GM21529 (cell line): ENCODE measurements at regions not wholly inside any gene's neighbourhood (a gene's known extent, or its start where the extent isn't known, plus 50 kb on each side); places are given as distances from the start of the nearest gene placed in this dataset.
A peak's percentile ranks its signal among the peaks of the same experiment; 100 is the strongest.
"Not testable (repeated sequence)": the region's sequence is repeated elsewhere in the genome, so short reads cannot be mapped to it uniquely, and the experiment has no call there.

Source experiments
- ATAC-seq: cut with Tn5 transposase; IDR thresholded peaks from one replicate; pipeline ENCODE4 v1.9.1; 2021; ENCODE audit not compliant: unreplicated experiment

DNA sequence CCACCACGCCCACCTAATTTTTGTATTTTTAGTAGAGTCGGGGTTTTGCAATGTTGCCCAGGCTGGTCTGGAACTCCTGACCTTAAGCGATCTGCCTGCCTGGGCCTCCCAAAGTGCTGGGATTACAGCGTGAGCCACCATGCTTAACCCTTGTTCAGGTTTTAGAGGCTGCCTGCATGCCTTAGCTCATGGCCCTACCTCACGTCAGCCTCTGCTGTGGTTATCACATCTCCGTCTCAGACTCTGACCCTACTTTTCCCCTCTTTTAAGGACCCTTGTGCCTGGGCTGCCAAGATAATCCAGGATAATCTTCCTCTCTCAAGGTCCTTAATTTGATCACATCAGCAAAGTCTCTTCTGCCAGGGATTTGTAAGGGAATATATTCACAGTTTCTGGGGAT lies 98.2 kb upstream of the PMAIP1 start:
- ATAC-seq, result no peak

- no peak for ATAC-seq
Measured at GRCh38 chr18:59800897-59801296, 98.9 kb upstream of the PMAIP1 start.

- ATAC-seq, result no peak
Measured at GRCh38 chr18:59799383-59800015, 100.3 kb upstream of the PMAIP1 start.

GRCh38 chr18:59795882-59796281 lies 98.7 kb upstream of the CCBE1 start:
- ATAC-seq, result no peak

DNA sequence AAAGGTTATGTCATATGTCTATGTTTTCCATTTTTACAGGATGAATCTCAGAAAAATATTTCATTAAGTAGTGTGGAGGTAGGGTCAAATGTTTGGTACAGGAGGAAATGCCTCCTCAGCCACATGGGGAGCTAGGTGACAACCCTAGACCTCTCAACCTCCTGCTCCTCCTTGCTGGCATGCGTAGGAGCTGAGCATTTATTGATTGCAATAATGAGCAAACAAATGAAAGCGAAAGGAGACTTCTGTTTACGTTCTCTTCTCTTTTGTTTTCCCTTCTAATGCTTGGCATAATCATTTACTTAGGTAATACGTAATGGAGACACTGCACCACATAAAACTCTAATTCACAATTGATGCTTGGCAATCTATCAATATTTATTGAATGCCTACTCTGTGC lies 95.1 kb upstream of the CCBE1 start:
- ATAC-seq, result no peak

- ATAC-seq, result not testable (repeated sequence)
Measured at GRCh38 chr18:59790346-59790936, 93.2 kb upstream of the CCBE1 start.

- ATAC-seq, result no peak
Measured at GRCh38 chr18:59788791-59789106, 91.5 kb upstream of the CCBE1 start.

GRCh38 chr18:59787998-59788790 lies 91.0 kb upstream of the CCBE1 start:
- ATAC-seq, result no peak

DNA sequence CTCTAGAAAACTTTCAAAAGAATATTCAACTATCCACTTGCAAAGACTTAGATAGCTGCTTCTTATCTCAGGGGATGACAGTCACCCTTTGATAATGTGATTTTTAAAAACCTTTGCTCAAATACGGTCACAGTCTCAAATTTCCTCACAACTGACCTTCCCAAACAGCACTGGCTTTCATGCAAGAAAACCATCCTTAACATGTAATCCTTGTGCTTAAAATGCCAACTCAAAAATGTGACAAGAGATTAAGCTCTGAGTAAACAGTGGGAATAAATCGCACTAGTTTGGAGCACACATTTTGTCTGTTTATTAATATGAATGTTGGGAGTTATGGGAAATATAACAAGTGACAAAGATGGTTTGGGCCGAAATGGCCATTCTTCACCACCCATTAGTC lies 87.5 kb upstream of the CCBE1 start:
- no peak for ATAC-seq

DNA sequence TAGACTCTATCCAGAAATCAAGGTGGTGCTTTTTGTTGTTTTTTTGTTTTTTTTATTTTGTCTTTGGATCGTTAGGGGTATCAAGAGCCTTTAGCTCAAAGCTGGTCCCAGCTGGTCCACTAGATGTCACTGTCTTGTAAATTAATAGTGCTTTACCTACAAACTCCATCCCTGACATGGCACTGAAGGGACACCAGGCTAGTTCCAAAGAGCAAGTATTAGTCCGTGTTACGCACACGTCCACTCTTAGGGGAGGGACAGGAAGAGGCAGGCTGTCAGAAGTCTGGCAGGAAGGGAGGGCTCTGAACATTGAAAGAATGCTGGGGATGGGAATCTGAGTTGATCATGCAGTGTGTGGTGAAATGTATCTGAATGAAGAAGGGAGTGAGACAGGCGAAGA lies 85.9 kb upstream of the CCBE1 start:
- peak; percentile 96 for ATAC-seq

GRCh38 chr18:59779979-59780378 lies 82.8 kb upstream of the CCBE1 start:
- no peak for ATAC-seq

GRCh38 chr18:59778434-59778833 lies 81.2 kb upstream of the CCBE1 start:
- no peak for ATAC-seq

- no peak for ATAC-seq
Measured at GRCh38 chr18:59777636-59778035, 80.4 kb upstream of the CCBE1 start.

DNA sequence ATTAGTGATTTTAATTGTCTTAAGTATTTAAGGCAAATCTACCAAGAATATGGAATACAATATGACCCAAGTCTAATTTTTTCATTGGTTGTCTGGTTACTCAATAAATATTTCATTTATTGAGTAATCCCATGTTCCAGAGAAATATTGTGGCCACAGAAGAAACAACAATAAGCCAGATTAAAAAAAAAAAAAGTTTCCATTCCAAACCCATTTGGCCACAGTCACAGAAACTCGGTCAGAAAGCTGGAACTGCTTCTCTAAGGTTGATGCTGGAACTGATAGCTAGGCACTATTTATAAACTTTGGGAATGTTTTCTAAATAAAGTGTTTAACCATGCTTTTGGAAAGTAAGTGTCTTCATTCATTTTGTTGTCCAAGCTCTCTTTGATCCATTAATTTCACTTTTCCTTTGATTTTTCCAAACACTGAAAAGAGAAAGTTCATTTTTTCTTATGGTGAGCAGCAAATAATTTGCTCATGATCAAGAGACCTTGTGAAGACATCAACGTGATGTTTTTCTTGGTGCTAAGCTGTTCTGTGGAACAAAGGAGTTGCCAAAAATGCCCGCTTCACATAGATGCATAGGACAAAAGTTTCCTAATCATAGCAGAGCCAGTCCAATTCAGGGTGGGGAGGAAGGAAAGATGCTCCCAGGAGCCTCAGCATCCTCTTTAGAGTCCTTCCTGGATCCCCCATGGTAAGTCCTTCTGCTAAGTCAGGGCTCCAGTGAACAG lies 72.1 kb upstream of the CCBE1 start:
- ATAC-seq, result no peak

- ATAC-seq, result no peak
Measured at GRCh38 chr18:59768409-59768808, 71.2 kb upstream of the CCBE1 start.

GRCh38 chr18:59767732-59768131 lies 70.5 kb upstream of the CCBE1 start:
- ATAC-seq, result no peak

DNA sequence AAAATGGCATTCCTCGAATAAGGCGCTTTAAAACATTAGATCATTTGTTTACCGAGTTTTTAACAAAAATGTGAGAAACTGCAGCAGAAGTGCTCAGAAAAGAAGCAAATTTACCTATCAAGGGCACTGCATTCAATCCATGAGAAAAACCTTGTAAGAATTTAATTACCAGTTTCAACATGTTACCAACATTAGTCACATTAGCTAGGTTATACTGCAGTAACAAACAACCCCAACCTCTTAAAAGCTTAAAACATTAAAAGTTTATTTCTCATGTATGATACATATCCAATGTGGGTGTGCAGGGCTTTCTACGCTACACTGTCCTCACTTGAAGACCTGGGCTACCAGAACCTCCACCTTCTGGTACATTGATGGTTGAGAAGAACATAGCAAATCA lies 68.1 kb upstream of the CCBE1 start:
- ATAC-seq, result no peak

DNA sequence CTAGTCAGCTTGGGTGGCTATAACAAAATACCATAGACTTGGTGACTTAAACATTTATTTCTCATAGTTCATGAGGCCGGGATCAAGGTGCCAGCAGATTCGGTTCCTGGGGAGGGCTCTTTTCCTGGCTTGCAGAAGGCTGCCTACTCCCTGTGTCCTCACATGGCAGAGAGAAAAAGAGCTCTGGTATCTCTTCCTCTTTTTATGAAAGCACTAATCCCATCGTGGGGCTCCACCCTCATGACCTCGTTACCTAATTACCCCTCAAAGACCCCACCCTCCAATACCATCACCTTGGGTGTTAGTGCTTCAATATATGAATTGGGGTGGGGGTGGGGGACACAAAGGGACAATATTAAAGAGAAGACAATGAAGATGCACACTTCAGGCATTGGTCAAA lies 67.1 kb upstream of the CCBE1 start:
- no peak for ATAC-seq

- ATAC-seq, result no peak
Measured at GRCh38 chr18:59763541-59764136, 66.4 kb upstream of the CCBE1 start.

DNA sequence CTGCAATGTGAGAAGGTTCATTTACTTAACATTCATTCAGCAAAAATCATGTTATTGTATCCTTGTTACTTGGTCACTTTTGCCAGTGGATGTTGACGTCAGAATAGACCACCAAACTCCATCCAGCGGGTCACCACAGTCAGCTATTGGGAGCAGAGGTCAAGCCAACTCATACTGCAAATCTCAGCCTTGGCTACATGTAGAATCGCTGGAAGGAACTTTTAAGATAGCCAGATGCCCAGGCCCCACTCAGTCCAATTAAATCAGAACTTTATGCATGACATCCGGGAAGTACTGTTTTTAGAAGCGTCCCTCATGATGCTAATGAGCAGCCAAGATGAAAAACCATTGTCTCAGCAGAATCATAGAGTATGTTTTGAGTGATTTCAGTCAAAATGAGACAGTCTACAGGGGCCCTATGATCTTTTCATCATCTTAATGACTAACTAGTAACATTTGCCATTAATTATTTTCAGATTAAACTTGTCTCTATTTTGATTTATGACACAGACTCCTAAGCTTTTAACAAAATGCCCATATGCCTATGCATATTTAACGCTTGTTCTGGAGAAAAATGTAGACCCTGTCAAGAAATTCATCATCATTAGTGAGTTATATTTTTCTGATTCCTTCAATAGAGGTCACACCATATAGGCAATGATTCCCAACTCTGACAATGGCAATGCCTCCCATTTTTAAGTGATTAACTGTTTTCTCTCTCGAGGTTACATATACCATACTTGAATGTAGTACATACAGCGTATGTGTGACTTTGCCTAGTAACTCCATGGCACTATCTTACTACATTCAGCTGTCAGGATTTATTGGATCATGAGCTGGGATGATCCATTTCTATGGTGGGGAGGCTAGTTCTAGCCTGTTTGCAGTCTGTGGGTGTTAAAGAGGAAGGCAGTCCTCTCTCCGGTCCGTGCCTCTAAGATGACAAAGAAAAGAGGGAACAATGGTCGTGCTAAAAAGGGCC lies 63.7 kb upstream of the CCBE1 start:
- no peak for ATAC-seq
